IPS DF 6.9 (cell line): ENCODE measurements at regions not wholly inside any gene's neighbourhood (a gene's known extent, or its start where the extent isn't known, plus 50 kb on each side); places are given as distances from the start of the nearest gene placed in this dataset.

Experiments used
- DNase-seq: peaks from one replicate; pipeline ENCODE4 v3.0.0-alpha.2; 2013; ENCODE audit warnings: low read depth, low spot score
- H3K27ac ChIP-seq: one replicate; pipeline ENCODE4 v1.5.1; 2013; ENCODE audit warnings: low read length, control low read depth
- H3K27me3 ChIP-seq: 2 replicates; pipeline ENCODE4 v1.6.1; 2013; ENCODE audit warnings: mild to moderate bottlenecking, low read length; ENCODE audit not compliant: control insufficient read depth, insufficient read depth
- H3K36me3 ChIP-seq: 2 replicates; pipeline ENCODE4 v1.6.1; 2013; ENCODE audit warnings: low read length; ENCODE audit not compliant: control insufficient read depth, insufficient read depth
- H3K4me1 ChIP-seq: 2 replicates; pipeline ENCODE4 v1.6.1; 2013; ENCODE audit warnings: low read length; ENCODE audit not compliant: control insufficient read depth, insufficient read depth
- H3K4me3 ChIP-seq: 2 replicates; pipeline ENCODE4 v1.5.1; 2013; ENCODE audit warnings: mild to moderate bottlenecking, low read length
- H3K9me3 ChIP-seq: 2 replicates; pipeline ENCODE4 v1.6.1; 2013; ENCODE audit warnings: low read length, inconsistent platforms; ENCODE audit not compliant: control insufficient read depth, insufficient read depth
- WGBS: extraction: QIAGEN DNeasy Blood & Tissue Kit; methylation state at CpG from one replicate; pipeline ENCODE4 v1.1.7; 2013; ENCODE audit warnings: mixed read lengths, missing lambda C conversion rate; ENCODE audit not compliant: insufficient read length, insufficient coverage; 5-methylcytosine and 5-hydroxymethylcytosine counted together

- no peak overlapping the region for H3K27ac ChIP-seq
- DNase-seq, result no peak
These were observed 190.9 kb downstream of the MAFB start for GRCh38 chr20:40497899-40498691.

GRCh38 chr20:40495956-40496355 is 193.1 kb downstream of the MAFB start:
- Histone ChIP-seq H3K27ac (no peak overlapping the region), H3K9me3 (no peaks in the 10 kb centered on the region), H3K4me3 (no peak overlapping the region), H3K27me3 (no peaks in the 10 kb centered on the region; the same call in 1 of the 2 replicates), H3K36me3 (no peaks in the 10 kb centered on the region), H3K4me1 (no peaks in the 10 kb centered on the region)
- no peak for DNase-seq
- no CpG with 5 or more reads among the region's 4 CpGs for WGBS

More at GRCh38 chr20:40497899-40498691, 190.9 kb downstream of the MAFB start:
- Histone ChIP-seq H3K4me1 (no peaks in the 10 kb centered on the region), H3K36me3 (no peaks in the 10 kb centered on the region), H3K27me3 (no peaks in the 10 kb centered on the region; the same call in 1 of the 2 replicates), H3K4me3 (no peak overlapping the region), H3K9me3 (no peaks in the 10 kb centered on the region)
- no CpG with 5 or more reads among the region's 4 CpGs for WGBS

- no peaks in the 10 kb centered on the region for H3K9me3 ChIP-seq
- WGBS, result no CpG with 5 or more reads among the region's 3 CpGs
- H3K36me3 ChIP-seq, result no peaks in the 10 kb centered on the region
- no peaks in the 10 kb centered on the region for H3K4me1 ChIP-seq
- no peaks in the 10 kb centered on the region; the same call in 1 of the 2 replicates for H3K27me3 ChIP-seq
- DNase-seq, result no peak
- no peak overlapping the region for H3K27ac ChIP-seq
- no peak overlapping the region for H3K4me3 ChIP-seq
These were observed 194.8 kb downstream of the MAFB start for GRCh38 chr20:40494248-40494647.

GRCh38 chr20:40493549-40493948 is 195.5 kb downstream of the MAFB start:
- H3K9me3 ChIP-seq, result no peaks in the 10 kb centered on the region
- no peak for DNase-seq
- H3K4me1 ChIP-seq, result no peaks in the 10 kb centered on the region
- WGBS, result no CpG with 5 or more reads among the region's 3 CpGs
- no peak overlapping the region for H3K27ac ChIP-seq
- H3K27me3 ChIP-seq, result no peaks in the 10 kb centered on the region; the same call in 1 of the 2 replicates
- H3K36me3 ChIP-seq, result no peaks in the 10 kb centered on the region
- no peak overlapping the region for H3K4me3 ChIP-seq

- H3K4me1 ChIP-seq, result no peaks in the 10 kb centered on the region
- no peaks in the 10 kb centered on the region for H3K36me3 ChIP-seq
- WGBS, result 100% methylated on average over 3 of the region's 4 CpGs
- no peaks in the 10 kb centered on the region; the same call in 1 of the 2 replicates for H3K27me3 ChIP-seq
- no peaks in the 10 kb centered on the region for H3K9me3 ChIP-seq
- no peak overlapping the region for H3K4me3 ChIP-seq
- no peak overlapping the region for H3K27ac ChIP-seq
- DNase-seq, result no peak
These were observed 196.0 kb downstream of the MAFB start for GRCh38 chr20:40493071-40493470.

- no peak for DNase-seq
- no peaks in the 10 kb centered on the region for H3K9me3 ChIP-seq
- H3K4me1 ChIP-seq, result no peaks in the 10 kb centered on the region
- H3K27ac ChIP-seq, result no peak overlapping the region
- no peak overlapping the region for H3K4me3 ChIP-seq
- H3K36me3 ChIP-seq, result no peaks in the 10 kb centered on the region
- H3K27me3 ChIP-seq, result no peaks in the 10 kb centered on the region; the same call in 1 of the 2 replicates
- no CpG with 5 or more reads among the region's 5 CpGs for WGBS
These were observed 197.9 kb downstream of the MAFB start for GRCh38 chr20:40491009-40491590.

GRCh38 chr20:40489886-40490285 is 199.2 kb downstream of the MAFB start:
- no peak overlapping the region for H3K4me3 ChIP-seq
- no peak for DNase-seq
- H3K4me1 ChIP-seq, result no peaks in the 10 kb centered on the region
- no peaks in the 10 kb centered on the region for H3K27me3 ChIP-seq
- no peaks in the 10 kb centered on the region for H3K9me3 ChIP-seq
- WGBS, result no CpG with 5 or more reads among the region's 2 CpGs
- no peaks in the 10 kb centered on the region for H3K36me3 ChIP-seq
- no peak overlapping the region for H3K27ac ChIP-seq

- DNase-seq, result no peak
- Histone ChIP-seq H3K27me3 (no peaks in the 10 kb centered on the region), H3K4me3 (no peak overlapping the region), H3K4me1 (no peaks in the 10 kb centered on the region), H3K9me3 (no peaks in the 10 kb centered on the region), H3K36me3 (no peaks in the 10 kb centered on the region), H3K27ac (no peak overlapping the region)
- no CpG with 5 or more reads among the region's 3 CpGs for WGBS
These were observed 200.6 kb downstream of the MAFB start for GRCh38 chr20:40488401-40488800.

- H3K27me3 ChIP-seq, result no peaks in the 10 kb centered on the region
- no CpG with 5 or more reads among the region's 3 CpGs for WGBS
These were observed 202.7 kb downstream of the MAFB start for GRCh38 chr20:40486297-40486696.

GRCh38 chr20:40481743-40482458 is 207.1 kb downstream of the MAFB start:
- WGBS, result no CpG with 5 or more reads among the region's 7 CpGs
- Histone ChIP-seq H3K27ac (no peak overlapping the region), H3K4me3 (no peak overlapping the region), H3K27me3 (no peaks in the 10 kb centered on the region), H3K4me1 (no peaks in the 10 kb centered on the region), H3K9me3 (no peaks in the 10 kb centered on the region), H3K36me3 (no peaks in the 10 kb centered on the region)
- no peak for DNase-seq

More at GRCh38 chr20:40486297-40486696, 202.7 kb downstream of the MAFB start:
- H3K4me1 ChIP-seq, result no peaks in the 10 kb centered on the region
- H3K27ac ChIP-seq, result no peak overlapping the region
- no peaks in the 10 kb centered on the region for H3K9me3 ChIP-seq
- no peak for DNase-seq
- H3K36me3 ChIP-seq, result no peaks in the 10 kb centered on the region
- no peak overlapping the region for H3K4me3 ChIP-seq
